GM19455 (cell line): ENCODE measurements at regions not wholly inside any gene's neighbourhood (a gene's known extent, or its start where the extent isn't known, plus 50 kb on each side); places are given as distances from the start of the nearest gene placed in this dataset.
"Not testable (repeated sequence)": the region's sequence is repeated elsewhere in the genome, so short reads cannot be mapped to it uniquely, and the experiment has no call there.

ENCODE experiments used
- ATAC-seq: cut with Tn5 transposase; IDR thresholded peaks from one replicate; pipeline ENCODE4 v1.9.1; 2021; ENCODE audit not compliant: unreplicated experiment

DNA sequence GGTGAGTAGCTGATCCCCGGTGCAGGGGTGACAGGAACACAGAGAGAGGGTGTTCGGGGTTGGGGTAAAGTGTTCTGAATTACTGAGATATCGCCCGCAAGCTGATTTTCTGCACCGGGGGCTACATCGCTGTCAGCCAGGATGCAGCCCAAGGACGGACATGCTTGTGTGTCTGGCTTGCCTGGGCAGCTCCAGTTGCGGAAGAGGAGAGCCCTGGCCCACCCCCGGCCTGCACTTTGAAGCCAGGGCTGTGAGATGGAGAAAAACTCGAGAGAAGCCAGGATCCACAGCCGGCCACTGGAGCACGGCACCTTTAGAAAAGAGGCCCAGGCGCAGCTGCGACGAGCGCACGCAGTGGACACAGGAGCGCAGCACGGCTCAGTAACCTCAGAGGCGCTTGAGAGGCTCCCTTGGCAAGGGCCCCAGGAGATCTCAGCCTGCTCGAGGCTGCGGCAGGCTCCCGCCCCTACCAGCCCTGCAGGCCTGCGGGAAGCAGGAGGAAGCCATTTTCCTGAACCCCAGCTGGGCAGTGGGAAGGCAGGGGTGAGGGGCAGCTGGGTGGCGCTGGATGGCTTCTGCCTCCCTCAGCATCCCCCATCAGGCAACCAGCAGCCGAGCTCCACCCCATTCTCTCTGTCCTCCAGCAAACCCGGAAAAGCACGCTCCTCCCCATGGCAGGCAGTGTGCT lies 59.2 kb downstream of the C9orf50 start:
- no peak for ATAC-seq

DNA sequence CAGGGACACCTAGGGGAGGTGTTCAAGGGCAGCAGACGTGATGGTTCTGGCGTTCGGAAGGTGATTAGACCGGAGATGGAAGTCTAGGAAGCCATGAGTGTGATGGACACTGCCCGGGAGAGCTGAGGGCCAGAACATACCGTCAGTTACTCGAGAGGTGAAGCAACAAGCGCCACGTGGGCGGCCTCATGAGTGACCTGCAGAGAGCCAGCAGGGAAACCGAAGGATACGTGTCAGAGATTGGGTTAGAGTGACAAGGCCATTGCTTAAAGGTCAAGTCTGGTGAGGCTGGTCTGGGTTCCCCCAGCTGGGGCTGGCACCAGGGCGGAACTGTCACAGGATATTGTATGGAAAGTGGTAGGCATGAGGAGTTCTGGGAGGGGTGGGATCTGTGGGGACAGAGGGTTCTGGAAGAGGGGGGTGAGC lies 60.0 kb downstream of the C9orf50 start:
- no peak for ATAC-seq

DNA sequence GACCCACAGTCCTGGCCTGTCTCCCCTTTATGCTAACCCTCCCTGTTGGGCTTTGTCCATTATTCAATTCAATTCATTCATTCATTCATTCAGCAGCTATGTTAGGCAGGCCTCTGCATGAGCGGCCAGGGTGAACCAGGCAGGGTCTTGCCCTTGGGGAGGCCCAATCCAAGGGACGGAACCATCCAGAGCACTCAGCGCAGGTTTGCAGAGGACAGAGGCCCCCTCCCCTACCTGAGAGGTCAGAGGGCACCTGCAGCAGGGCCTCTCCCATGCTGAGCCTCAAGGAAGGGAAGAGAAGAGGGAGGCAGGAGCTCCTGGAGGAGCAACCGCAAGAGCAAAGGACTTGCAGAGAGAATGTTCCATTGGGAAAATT lies 61.4 kb downstream of the C9orf50 start:
- ATAC-seq = no peak

DNA sequence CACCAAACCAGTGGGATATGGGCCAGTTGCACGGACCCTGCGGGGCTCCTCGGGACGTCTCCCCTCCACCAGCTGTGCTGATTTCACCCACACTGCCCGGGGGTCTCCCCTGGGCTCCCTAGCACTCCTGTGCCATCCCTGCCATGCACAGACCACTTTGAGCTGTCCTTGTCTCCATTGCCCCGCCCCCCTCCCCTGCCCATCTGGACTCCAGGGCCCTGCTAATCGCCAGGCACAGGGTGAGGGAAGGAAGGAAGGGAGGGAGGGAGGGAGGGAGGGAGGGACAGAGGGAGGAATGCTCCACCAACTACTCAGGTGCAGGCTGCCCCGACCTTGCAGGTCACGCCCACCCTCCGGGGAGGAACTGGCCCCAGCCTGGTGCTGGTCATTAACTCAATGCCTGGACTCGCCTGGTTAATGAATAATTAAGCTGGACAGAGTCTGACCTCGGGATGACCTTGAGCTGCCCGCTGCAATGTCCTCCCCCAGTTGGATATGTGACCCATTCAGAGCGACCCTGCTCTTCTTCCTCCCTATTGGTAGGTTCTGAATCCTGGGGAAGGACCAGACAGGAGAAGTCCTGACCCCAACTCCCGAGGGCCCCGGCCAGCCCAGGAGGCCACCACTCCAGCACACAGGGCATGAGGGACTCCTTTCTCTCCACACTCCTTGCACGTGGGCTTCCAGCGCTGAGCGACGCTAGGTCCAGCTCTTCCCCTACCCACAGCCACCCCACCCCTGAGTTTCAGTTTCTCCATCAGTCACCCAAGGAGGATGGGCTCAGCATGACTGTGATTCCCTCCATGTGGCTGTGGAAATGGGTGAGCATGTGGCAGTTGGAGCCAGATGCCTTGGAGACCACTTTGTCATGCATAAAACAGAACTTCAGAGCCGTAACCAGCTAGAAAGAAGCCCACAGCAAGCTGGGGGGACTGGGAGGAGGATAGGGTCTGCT lies 62.1 kb downstream of the C9orf50 start:
- no peak for ATAC-seq

DNA sequence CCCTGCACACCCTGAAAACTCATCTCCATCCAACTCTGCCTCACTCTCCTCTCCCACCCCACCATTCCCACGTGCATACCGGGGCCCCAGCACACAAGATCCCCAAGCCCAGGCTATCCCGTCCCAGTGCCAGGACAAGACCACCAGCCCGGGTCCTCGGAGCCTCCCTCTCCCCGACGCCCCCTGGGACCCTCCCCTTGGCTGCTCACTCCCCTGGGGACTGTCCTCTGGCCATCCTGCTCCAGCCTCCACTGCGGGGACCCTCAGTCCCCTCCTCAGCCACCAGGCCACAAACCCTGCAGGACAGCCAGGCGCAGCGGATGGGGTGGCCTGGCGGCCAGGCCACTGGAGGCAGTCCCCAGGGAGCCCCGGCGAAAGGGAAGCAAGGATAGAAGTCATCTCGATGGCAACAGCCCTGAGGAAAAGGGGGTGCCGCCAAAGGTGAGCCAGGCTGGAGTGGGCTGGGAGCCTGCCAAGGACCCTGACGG lies 62.8 kb downstream of the C9orf50 start:
- no peak for ATAC-seq

DNA sequence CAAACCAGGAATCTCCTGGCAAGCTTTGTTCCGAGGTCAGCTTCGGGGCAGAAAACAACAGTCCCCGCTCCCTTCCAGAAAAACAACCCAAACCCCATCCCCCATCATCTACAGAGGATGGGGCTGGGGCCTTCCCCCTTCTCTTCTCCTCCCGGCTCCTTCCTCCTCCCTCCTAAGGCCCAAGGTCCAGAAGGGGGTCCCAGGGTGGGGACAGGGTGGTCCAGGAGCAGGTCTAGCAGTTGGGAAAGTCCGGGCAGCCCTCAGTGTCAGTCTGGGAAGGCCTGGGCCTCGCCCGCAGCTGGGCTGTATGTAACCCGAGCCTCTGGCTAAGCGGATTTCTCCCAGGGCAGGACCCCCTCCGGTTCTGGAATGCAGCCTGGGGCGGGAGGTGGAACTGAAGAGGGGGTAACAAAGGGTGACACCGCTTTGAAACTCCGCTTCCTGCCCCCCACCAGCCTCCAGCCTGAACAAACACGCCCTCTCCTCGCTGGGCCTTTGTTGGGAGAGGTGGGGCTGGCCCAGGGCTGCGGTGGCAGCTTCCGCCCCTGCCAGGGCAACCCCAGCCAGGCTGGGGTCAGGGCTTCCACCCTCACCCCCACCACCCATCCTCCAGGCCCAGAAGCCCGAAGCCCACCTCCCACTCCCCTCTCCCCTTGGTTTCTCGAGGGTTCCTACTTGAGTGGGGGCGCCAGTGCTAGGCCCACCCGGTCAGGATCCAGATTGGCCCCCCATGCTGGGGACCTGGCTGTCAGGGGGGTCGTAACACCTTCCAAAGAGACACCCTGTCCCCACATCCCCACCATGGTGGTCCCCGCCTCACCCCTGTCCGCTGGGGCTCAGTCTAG lies 63.5 kb downstream of the C9orf50 start:
- no peak for ATAC-seq

DNA sequence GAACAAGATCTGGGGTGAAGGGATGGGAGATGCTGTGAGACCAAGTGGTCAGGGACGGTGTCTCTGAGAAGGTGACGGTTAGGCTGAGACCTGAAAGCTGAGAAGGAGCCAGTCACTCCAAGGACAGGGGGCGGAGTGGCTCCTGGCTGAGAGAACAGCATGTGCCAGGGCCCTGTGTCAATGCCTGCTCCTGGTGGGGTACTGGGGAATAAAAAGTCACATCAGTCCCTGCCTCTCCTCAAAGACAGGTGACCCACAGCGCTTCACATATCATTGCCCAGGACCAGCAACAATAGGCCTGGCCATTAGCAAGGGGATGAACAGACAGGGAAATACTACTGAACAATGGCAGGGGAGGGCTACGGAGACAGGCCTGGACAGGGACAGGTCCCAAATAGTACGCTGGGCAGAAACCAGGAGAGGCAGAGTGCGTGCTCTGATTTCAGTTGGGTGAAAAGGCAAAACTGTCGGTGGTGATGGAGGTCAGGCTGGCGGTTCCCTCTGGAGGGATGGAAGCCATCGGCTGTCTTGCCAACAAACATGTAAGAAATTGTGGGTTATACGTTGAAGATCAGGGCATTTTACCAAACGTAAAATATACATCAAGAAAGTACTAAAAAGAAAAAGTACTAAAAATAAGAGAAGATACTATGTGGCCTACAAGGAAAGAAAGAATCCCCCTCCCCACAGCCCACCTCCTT lies 64.3 kb downstream of the C9orf50 start:
- no peak for ATAC-seq

DNA sequence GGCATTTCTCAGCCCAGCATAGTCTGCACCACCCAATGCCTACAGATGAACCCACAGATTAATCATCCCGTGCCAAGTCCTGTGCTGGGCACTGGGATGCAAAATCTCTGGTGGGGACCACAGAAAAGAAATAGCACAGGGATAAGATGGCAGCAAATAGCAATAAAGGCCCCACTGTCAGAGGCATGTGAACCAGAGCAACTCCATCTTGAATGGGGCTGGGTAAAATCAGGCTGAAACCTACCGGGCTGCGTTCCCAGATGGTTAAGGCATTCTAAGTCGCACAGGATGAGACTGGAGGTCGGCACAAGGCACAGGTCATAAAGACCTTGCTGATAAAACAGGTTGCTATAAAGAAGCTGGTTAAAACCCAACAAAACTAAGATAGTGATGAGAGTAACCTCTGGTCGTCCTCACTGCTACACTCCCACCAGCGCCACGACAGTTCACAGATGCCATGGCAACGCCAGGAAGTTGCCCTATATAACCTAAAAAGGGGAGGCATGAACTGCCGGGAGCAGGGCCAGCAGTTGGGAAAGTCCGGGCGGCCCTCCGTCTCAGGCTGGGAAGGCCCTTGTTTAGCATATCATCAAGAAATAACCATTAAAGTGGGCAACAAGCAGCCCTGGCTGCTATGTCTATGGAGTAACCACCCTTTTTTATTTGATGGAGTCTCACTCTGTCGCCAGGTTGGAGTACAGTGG lies 65.2 kb downstream of the C9orf50 start:
- ATAC-seq = no peak

DNA sequence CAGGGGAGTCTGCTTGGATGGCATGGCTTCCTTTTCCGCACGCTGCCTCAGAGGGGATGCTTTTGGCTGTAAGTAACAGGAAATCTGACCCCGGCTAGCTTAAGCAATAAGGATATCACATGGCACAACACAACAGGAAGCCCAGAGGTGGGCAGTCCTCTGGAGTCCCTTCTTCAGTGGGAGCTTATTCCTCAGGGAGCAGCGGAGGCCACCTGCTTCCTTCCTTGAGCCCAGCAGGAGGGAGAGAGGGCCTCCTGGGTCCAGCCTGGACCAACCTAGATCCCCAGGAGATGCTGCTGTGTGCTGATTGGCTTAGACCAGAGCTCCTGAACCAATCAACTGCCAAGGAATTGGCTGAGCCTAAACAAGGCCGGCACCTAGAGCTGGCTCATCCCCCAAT lies 66.3 kb downstream of the C9orf50 start:
- no peak for ATAC-seq

DNA sequence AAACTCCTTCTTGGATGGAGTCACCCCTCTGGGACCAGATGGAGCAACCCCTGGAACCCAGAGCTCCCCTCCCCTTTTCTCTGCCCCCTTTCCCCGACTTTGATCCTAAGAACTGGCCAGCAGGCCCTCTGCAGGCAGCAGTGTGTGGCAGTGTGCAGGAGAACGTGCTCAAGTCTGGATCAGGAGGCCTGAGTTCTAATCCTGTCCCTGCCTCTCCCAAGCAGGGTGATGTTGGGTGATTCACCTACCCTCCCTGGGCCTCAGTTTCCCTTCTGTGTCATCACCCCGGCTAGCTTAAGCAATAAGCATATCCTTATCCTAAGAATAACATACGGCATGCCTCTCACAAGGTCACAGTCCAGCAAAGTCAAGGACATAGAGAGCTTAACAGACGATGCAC lies 67.6 kb downstream of the C9orf50 start:
- no peak for ATAC-seq

DNA sequence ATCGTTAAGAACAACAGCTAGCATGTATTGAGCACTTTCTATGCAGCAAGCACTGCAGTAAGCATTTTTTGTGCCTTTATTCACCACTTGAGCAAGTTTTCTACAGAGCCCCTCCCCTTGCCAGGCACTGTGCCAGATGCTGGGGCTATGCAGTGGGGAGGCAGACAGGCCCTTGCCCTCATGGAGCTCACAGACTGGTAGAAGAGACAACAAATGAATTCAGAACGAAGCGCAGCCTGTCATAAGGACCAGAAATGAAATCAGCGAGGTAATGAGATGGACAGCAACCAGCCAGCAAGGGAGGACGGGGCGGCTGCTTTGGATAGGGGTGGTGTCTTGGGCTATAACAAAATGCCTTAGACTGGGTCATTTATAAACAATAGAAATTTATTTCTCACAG lies 68.8 kb downstream of the C9orf50 start:
- no peak for ATAC-seq

DNA sequence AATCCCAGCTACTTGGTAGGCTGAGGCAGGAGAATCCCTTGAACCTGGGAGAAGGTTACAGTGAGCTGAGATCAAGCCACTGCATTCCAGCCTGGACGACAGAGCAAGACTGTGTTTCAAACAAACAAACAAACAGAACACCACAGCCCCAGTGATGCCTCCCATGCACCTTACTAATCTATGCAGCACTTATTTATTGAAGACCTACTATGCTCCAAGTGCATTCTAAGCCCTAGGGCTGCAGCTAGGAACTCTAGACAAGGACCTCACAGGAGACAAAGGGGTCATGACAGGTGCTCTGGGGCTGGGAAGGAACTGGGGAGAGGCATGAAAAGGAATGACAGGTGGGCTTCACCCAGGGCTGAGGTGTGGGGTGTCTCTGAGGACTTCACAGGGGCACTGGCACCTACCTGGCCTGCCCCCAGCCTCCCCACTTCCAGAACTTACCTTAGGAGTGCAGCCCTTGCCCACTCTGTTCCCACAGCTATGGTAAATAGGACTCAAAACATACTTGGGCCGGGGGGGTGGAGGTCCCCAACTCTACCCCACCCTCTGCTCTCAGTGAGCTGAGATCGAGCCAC lies 69.4 kb downstream of the C9orf50 start:
- no peak for ATAC-seq

DNA sequence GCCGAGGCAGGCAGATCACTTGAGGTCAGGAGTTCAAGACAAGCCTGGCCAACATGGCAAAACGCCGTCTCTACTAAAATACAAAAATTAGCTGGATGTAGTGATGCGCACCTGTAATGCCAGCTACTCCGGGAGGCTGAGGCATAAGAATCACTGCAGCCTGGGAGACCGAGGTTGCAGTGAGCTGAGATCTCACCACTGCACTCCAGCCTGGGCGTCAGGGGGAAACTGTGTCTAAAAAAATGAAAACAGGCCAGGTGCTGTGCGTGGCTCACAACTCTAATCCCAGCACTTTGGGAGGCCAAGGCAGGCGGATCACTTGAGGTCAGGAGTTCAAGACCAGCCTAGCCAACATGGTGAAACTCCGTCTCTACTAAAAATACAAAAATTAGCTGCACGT lies 69.9 kb downstream of the C9orf50 start:
- ATAC-seq = not testable (repeated sequence)

DNA sequence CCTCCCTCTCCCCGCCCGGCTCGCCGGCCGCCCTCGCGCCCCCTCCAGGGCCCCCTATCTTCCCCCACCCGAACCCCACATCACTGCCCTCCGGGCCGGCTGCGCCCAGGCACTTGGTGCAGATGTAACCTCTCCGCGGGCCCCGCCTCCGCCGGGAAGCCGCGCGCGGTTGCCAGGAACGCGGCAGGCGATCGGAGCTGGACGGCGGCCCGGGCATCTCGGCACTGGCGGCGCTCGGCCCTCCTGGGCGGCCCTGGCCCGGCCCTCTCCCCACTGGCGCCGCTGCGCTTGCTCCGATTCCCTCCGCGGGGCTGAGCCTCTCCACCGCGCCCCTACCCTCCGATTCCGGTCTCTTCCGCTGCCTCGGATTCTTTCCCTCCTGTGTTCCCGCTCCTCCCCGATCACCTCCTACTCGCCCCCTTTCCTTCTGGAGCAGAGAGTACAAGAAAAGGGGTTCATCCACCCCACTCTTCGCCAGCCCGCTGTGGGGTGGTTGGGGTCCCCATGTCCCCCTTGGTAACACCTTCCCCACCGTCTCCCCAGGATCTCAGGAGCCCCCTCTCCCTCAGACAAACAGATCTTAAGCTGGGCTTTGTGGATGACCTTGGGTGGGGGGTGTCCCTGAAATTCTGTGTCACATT lies 70.6 kb downstream of the C9orf50 start:
- no peak for ATAC-seq

DNA sequence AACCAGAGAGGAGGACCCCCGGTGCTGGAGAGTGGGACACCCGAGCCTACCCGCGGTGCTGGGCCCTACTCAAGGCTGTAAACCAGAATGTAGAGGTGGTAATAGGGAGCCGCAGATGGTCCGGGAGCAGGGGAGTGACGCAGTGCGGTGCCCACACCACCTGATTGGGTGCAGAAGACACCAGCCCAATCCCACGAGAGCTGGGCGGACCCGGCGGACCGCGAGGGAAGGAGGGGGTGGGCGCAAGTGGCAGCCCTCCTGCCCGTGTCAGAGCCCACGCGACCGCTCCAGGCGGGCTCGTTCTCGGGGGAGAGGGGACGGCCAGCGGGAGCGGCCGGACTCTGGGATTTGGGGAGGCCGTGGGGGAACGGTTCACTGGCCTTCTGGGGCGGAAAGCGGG lies 71.2 kb downstream of the C9orf50 start:
- no peak for ATAC-seq

DNA sequence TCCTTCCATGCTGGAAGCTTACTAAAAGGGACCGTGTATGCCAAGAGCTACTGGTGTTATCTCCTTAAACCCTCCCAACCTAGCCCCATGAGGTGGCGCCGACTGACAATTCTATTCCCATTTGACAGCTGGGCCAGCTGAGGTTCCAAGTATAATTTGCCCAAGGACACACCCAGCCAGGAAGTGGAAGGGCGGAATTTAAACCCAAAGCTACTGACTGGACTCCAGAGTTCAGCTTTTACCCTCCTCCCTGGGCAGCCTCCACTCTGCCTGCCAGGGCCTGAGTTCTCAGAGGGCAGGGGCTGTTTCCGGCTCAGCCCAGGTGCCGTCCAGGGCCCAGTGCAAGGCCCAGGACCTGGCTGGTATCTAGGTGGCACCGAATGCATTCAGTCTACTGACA lies 71.8 kb downstream of the C9orf50 start:
- no peak for ATAC-seq

DNA sequence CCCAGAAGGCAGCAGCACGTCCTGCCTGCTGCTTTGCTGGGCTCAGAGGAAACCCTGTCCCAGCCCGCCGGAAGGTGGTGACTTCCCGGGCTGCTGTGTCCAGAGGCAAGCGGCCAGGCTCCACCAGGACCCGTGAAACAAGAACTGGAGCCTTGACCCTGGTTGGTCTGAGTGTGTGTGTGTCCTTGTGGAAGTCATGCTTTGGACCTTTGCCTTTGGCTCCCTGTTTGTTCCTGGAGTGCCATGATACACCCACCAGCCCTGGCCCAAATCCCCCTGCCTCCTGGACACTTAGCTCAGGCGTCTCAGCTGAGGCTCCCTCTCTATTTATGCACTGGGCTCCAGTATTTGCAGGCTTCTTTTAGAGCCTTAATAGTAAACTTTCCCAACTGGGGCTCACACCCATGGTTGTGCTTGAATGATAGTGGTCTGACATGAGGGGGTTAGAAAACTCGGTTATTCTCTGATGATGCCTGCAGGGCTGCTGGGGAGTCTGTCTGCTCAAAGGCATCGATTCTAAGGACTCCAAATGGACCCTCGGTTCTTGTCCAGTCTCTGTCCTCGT lies 72.2 kb downstream of the C9orf50 start:
- no peak for ATAC-seq

DNA sequence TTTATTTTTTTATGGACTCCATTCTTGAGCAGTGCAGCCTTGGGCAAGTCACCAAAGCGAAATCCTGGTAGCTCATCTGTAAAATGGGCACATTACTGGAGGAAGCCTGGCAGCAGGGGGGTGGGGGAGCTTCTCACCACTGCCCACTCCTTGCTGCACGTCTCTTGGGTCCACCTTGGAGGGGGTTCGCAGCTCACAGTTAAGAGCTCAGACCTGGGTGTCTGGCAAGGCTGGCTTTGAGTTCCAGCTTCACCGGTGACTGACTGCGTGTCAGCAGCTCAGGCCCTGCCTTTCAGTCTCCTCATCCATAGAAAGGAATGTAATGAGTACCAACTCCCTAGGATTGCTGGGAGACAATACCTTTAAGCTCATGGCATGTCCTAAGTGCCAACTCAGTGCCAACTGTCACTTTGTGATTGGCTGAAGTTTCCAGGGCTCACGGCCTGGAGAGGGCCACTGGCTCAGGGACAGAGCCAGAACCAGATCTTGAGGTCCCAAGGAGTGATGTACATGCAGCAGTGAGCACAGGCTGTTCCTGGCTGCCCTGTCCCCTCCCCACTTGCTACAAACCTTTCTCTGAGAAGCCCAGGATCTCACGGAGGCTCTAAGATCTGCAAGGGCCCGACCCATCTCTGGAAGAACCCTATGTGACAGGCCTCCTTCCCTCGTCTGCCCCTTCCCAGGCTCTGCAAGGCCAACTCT lies 72.9 kb downstream of the C9orf50 start:
- no peak for ATAC-seq
